ENCODE measurements at regions not wholly inside any gene's neighbourhood (a gene's known extent, or its start where the extent isn't known, plus 50 kb on each side); places are given as distances from the start of the nearest gene placed in this dataset.
"Not testable (repeated sequence)": the region's sequence is repeated elsewhere in the genome, so short reads cannot be mapped to it uniquely, and the experiment has no call there.

DNA sequence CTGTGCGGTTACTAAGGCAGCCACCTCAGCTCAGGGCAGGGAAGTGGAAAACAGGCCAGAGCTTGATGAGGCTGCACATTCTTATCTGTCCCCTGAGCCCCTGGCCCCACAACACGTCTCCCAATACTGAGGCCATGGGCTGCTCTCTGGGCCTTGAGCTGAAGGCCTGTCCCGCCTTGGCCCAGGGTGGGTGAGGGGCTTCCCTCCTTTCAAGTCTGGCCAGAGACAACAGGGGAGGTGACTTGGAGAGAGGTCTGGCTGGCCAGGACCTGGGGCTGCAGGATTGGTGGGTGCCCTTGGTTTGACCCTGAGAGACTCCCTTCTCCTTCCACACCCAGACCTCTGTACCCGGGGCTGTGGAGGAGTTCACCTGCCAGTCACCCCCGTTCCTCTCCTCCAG is 563.8 kb downstream of the PTPRU start:
- peaks cover 0 to 3% of the 10 kb centered on the region in 2 experiments for H3K9me3 ChIP-seq (ENCODE audit: control insufficient read depth in 2 of 2, low read length in 2 of 2)
- DNase-seq (no peak), ATAC-seq (ENCODE audit: low read depth in 2 of 2) (no peak)
- no peaks in the 10 kb centered on the region for H3K4me1 ChIP-seq (ENCODE audit: control insufficient read depth, insufficient read depth, low read length, poor library complexity, severe bottlenecking)
- no peaks in the 10 kb centered on the region for H3K36me3 Mint-ChIP-seq
- H3K36me3 ChIP-seq (ENCODE audit: control insufficient read depth, insufficient read depth, low read length): no peaks in the 10 kb centered on the region
- no peak overlapping the region for H3K27ac Mint-ChIP-seq
- no peaks in the 10 kb centered on the region for H3K4me1 Mint-ChIP-seq
- no peaks in the 10 kb centered on the region for H3K27me3 Mint-ChIP-seq
- peaks cover 0 to 8% (median 0%) of the 10 kb centered on the region in 7 donors for H3K9me3 Mint-ChIP-seq
- H3K4me3 ChIP-seq (ENCODE audit: low read depth, low read length): no peak overlapping the region
- H3K27me3 ChIP-seq (ENCODE audit: control insufficient read depth, insufficient read depth, low read length): no peaks in the 10 kb centered on the region
- no peak overlapping the region for H3K4me3 Mint-ChIP-seq
- H3K27ac ChIP-seq (ENCODE audit: insufficient read depth, low read length, poor library complexity, severe bottlenecking): no peak overlapping the region

DNA sequence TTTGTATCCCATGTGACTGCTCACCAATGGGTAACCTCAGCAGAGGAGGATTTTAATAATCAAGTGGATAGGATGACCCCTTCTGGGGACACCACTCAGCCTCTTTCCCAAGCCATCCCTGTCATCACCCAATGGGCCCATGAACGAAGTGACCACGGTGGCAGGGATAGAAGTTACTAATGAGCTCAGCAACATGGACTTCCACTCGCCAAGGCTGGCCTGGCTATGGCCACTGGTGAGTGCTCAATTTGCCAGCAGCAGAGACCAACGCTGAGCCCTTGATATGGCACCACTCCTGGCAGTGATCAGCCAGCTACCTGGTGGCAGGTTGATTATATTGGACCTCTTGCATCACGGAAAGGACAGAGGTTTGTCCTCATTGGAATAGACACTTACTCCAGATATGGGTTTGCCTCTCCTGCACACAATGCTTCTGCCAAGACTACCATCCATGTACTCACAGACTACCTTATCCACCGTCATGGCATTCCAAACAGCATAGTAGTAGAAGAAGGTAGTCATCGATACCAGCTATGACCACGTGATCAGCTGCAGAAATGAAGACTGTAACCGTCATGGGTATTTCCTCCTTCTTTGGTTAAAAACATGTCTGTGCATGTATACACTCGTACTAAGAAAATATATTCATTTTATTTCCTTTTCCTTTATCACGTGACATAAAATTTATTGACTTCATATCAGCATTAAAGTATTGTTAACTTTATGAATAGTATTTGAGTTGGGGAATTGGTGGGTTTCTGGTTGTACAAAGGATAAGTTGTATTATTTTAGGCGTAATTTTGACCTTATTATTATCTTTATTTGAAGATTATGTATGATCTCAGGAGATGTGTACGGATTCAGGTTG is 562.6 kb downstream of the PTPRU start:
- H3K9me3 ChIP-seq (ENCODE audit: control insufficient read depth in 2 of 2, low read length in 2 of 2): peaks cover 0 to 3% of the 10 kb centered on the region in 2 experiments
- no peaks in the 10 kb centered on the region for H3K4me1 ChIP-seq (ENCODE audit: control insufficient read depth, insufficient read depth, low read length, poor library complexity, severe bottlenecking)
- H3K9me3 Mint-ChIP-seq: peaks cover 0 to 8% (median 3%) of the 10 kb centered on the region in 7 donors
- no peak overlapping the region for H3K4me3 ChIP-seq (ENCODE audit: low read depth, low read length)
- no peak overlapping the region for H3K27ac Mint-ChIP-seq
- DNase-seq (no peak), ATAC-seq (ENCODE audit: low read depth in 2 of 2) (no peak)
- no peaks in the 10 kb centered on the region for H3K36me3 ChIP-seq (ENCODE audit: control insufficient read depth, insufficient read depth, low read length)
- no peaks in the 10 kb centered on the region for H3K36me3 Mint-ChIP-seq
- H3K27ac ChIP-seq (ENCODE audit: insufficient read depth, low read length, poor library complexity, severe bottlenecking): no peak overlapping the region
- H3K4me3 Mint-ChIP-seq: no peak overlapping the region
- no peaks in the 10 kb centered on the region for H3K27me3 Mint-ChIP-seq
- H3K27me3 ChIP-seq (ENCODE audit: control insufficient read depth, insufficient read depth, low read length): no peaks in the 10 kb centered on the region
- H3K4me1 Mint-ChIP-seq: no peaks in the 10 kb centered on the region

DNA sequence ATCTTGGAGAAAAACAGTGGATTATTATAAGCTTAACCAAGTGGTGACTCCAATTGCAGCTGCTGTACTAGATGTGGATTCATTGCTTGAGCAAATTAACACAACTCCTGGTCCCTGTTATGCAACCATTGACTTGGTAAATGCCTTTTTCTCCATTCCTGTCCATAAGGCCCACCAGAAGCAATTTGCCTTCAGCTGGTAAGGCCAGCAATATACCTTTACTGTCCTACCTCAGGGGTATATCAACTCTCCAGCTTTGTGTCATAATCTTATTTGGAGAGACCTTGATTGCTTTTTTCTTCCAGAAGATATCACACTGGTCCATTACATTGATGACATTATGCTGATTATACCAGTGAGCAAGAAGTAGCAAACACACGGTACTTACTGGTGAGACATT is 560.8 kb downstream of the PTPRU start:
- H3K27me3 Mint-ChIP-seq; DNase-seq; H3K36me3 ChIP-seq (ENCODE audit: control insufficient read depth, insufficient read depth, low read length): not testable (repeated sequence)

DNA sequence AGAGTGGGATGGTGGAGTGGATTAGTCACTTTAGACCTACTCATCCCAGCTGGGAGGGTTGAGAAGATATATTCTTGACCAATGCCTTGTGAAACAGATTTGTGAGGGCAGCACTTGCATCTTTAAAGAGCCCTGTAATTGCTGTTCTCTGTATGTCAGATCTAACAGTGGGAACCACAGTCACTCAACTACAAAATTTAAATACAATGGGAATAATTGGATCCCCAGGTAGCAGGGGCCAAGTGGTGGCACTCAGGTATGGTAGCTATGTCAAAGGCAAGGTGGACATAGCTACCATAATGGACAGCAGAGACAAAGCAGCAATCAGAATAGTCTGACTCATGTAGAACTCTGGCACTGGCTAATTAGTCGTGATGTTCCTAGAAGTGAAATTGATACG is 559.6 kb downstream of the PTPRU start:
- ATAC-seq (ENCODE audit: low read depth in 2 of 2); H3K9me3 ChIP-seq (ENCODE audit: control insufficient read depth in 2 of 2, low read length in 2 of 2); H3K9me3 Mint-ChIP-seq; H3K36me3 ChIP-seq (ENCODE audit: control insufficient read depth, insufficient read depth, low read length); H3K27me3 ChIP-seq (ENCODE audit: control insufficient read depth, insufficient read depth, low read length); H3K4me1 ChIP-seq (ENCODE audit: control insufficient read depth, insufficient read depth, low read length, poor library complexity, severe bottlenecking); H3K4me3 ChIP-seq (ENCODE audit: low read depth, low read length); H3K27ac ChIP-seq (ENCODE audit: insufficient read depth, low read length, poor library complexity, severe bottlenecking); H3K4me1 Mint-ChIP-seq; H3K27ac Mint-ChIP-seq; H3K27me3 Mint-ChIP-seq; H3K36me3 Mint-ChIP-seq; H3K4me3 Mint-ChIP-seq; DNase-seq: not testable (repeated sequence)

More for the DNA sequence above, 560.8 kb downstream of the PTPRU start:
- not testable (repeated sequence) for H3K4me1 Mint-ChIP-seq; H3K36me3 Mint-ChIP-seq; H3K27me3 ChIP-seq (ENCODE audit: control insufficient read depth, insufficient read depth, low read length); H3K27ac ChIP-seq (ENCODE audit: insufficient read depth, low read length, poor library complexity, severe bottlenecking); H3K4me1 ChIP-seq (ENCODE audit: control insufficient read depth, insufficient read depth, low read length, poor library complexity, severe bottlenecking); H3K4me3 ChIP-seq (ENCODE audit: low read depth, low read length); ATAC-seq (ENCODE audit: low read depth in 2 of 2); H3K9me3 Mint-ChIP-seq; H3K27ac Mint-ChIP-seq; H3K4me3 Mint-ChIP-seq; H3K9me3 ChIP-seq (ENCODE audit: control insufficient read depth in 2 of 2, low read length in 2 of 2)

DNA sequence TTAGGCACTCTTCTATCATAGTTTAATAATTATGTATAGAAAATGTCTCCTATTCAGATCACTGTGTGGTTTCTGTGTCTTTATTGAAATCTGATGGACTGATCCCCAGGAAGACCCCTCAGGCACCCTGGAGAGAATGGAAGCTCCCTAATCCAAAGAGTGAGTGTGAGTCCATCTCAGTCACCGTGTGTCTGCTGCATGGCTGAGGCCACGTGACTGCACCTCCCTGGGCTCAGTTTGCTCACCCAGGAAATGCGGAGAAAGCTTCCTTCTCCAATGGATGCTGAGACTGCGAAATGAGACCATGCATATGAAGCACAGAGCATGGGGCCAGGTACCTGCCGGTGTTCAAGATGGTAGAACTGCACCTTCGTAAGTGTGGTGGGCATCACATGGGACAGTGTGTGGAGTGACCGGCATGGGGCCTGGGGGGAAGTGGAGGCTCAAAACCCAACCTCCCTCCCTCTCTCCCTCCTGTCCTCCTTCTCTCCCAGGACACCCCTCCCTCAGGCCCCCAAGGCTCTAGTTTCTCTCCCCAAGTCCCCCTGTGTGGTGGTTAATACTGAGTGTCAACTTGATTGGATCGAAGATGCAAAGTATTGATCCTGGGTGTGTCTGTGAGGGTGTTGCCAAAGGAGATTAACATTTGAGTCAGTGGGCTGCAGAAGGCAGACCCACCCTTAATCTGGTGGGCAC is 557.5 kb downstream of the PTPRU start:
- Mint-ChIP-seq H3K27ac (no peak overlapping the region), H3K27me3 (peaks cover 11% of the 10 kb centered on the region), H3K36me3 (no peaks in the 10 kb centered on the region), H3K4me3 (peak overlapping the region in 1 of 4 donors; percentile 10), H3K9me3 (peaks cover 0 to 8% (median 3%) of the 10 kb centered on the region in 7 donors), H3K4me1 (no peaks in the 10 kb centered on the region)
- no peak overlapping the region for H3K27ac ChIP-seq (ENCODE audit: insufficient read depth, low read length, poor library complexity, severe bottlenecking)
- no peak overlapping the region for H3K4me3 ChIP-seq (ENCODE audit: low read depth, low read length)
- no peaks in the 10 kb centered on the region for H3K36me3 ChIP-seq (ENCODE audit: control insufficient read depth, insufficient read depth, low read length)
- no peak for DNase-seq
- no peaks in the 10 kb centered on the region for H3K4me1 ChIP-seq (ENCODE audit: control insufficient read depth, insufficient read depth, low read length, poor library complexity, severe bottlenecking)
- no peak for ATAC-seq (ENCODE audit: low read depth in 2 of 2)
- no peaks in the 10 kb centered on the region for H3K27me3 ChIP-seq (ENCODE audit: control insufficient read depth, insufficient read depth, low read length)
- H3K9me3 ChIP-seq (ENCODE audit: control insufficient read depth in 2 of 2, low read length in 2 of 2): peaks cover 0 to 3% of the 10 kb centered on the region in 2 experiments

DNA sequence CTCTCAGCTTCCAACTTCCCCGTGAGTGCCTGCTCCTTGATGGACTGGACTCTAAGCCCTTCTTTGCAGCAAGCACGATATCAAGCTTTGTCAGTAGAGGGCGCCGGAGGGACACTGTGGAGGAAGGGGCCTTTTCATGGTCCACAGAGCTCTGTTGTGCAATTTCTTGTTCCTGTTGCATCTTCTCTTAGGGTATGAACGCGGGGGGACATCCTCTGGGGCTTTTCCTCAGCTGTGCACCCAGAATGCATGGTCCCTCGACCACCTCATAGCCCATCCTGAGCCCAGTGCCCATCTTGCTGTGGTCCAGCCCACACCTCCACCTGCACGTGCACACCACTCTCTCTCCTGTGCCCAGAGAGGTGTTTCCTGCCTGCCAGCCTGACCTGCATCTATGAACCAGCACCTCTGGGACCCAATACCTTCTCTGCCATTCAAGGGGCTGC is 556.8 kb downstream of the PTPRU start:
- Mint-ChIP-seq H3K27ac (no peak overlapping the region), H3K36me3 (no peaks in the 10 kb centered on the region), H3K9me3 (peaks cover 0 to 8% (median 3%) of the 10 kb centered on the region in 7 donors), H3K27me3 (peaks cover 14% of the 10 kb centered on the region), H3K4me1 (no peaks in the 10 kb centered on the region), H3K4me3 (no peak overlapping the region)
- no peak for ATAC-seq (ENCODE audit: low read depth in 2 of 2)
- peak in 2 of 3 donors; percentile 9 to 57 for DNase-seq
- H3K4me1 ChIP-seq (ENCODE audit: control insufficient read depth, insufficient read depth, low read length, poor library complexity, severe bottlenecking): no peaks in the 10 kb centered on the region
- no peak overlapping the region for H3K4me3 ChIP-seq (ENCODE audit: low read depth, low read length)
- H3K27ac ChIP-seq (ENCODE audit: insufficient read depth, low read length, poor library complexity, severe bottlenecking): no peak overlapping the region
- no peaks in the 10 kb centered on the region for H3K27me3 ChIP-seq (ENCODE audit: control insufficient read depth, insufficient read depth, low read length)
- H3K36me3 ChIP-seq (ENCODE audit: control insufficient read depth, insufficient read depth, low read length): no peaks in the 10 kb centered on the region
- peaks cover 0 to 3% of the 10 kb centered on the region in 2 experiments for H3K9me3 ChIP-seq (ENCODE audit: control insufficient read depth in 2 of 2, low read length in 2 of 2)

DNA sequence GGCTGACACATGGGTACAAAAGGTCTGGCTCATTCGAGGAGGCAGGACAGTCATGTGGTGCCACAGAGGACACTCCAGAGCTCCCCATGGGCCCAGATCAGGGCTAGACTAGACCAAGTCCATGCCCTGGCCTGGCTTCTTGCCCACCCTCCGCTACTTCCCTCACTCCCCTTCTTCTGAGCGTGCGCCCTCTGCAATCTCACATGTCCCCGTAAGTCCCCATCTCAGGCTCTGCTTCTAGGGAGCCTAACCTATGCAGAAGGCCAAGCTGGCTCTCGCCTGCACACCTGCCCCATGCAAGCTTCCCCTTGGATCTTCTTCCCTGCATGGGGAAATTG is 553.6 kb downstream of the PTPRU start:
- Mint-ChIP-seq H3K36me3 (no peaks in the 10 kb centered on the region), H3K4me1 (no peaks in the 10 kb centered on the region), H3K27ac (no peak overlapping the region), H3K9me3 (peaks cover 0 to 7% (median 0%) of the 10 kb centered on the region in 7 donors), H3K4me3 (peak overlapping the region in 1 of 4 donors; percentile 65), H3K27me3 (peaks cover 18% of the 10 kb centered on the region)
- no peaks in the 10 kb centered on the region for H3K27me3 ChIP-seq (ENCODE audit: control insufficient read depth, insufficient read depth, low read length)
- no peaks in the 10 kb centered on the region for H3K36me3 ChIP-seq (ENCODE audit: control insufficient read depth, insufficient read depth, low read length)
- ATAC-seq (ENCODE audit: low read depth in 2 of 2) (no peak), DNase-seq (no peak)
- H3K27ac ChIP-seq (ENCODE audit: insufficient read depth, low read length, poor library complexity, severe bottlenecking): no peak overlapping the region
- no peaks in the 10 kb centered on the region for H3K9me3 ChIP-seq (ENCODE audit: control insufficient read depth in 2 of 2, low read length in 2 of 2)
- no peak overlapping the region for H3K4me3 ChIP-seq (ENCODE audit: low read depth, low read length)
- no peaks in the 10 kb centered on the region for H3K4me1 ChIP-seq (ENCODE audit: control insufficient read depth, insufficient read depth, low read length, poor library complexity, severe bottlenecking)
